Stimulated activated CD8-positive, alpha-beta memory T cell treated with anti-CD3 and anti-CD28 coated beads, Interleukin-15, amount 100 ng/mL, for 1 hour (primary cell): ENCODE measurements at regions not wholly inside any gene's neighbourhood (a gene's known extent, or its start where the extent isn't known, plus 50 kb on each side); places are given as distances from the start of the nearest gene placed in this dataset.

Source experiments
- DNase-seq: peaks from one replicate; pipeline ENCODE4 v3.0.0-alpha.2; 2020; ENCODE audit warnings: low read depth

- DNase-seq, result no peak
These were observed 589.7 kb upstream of the KIRREL3 start for GRCh38 chr11:127590314-127590713.

- DNase-seq, result no peak
These were observed 587.9 kb upstream of the KIRREL3 start for GRCh38 chr11:127588431-127588830.

GRCh38 chr11:127587511-127587910, 586.9 kb upstream of the KIRREL3 start:
- no peak for DNase-seq

GRCh38 chr11:127576210-127576609, 575.6 kb upstream of the KIRREL3 start:
- no peak for DNase-seq

GRCh38 chr11:127574478-127574877, 573.9 kb upstream of the KIRREL3 start:
- no peak for DNase-seq

- no peak for DNase-seq
These were observed 568.3 kb upstream of the KIRREL3 start for GRCh38 chr11:127568891-127569290.

- DNase-seq, result no peak
These were observed 566.8 kb upstream of the KIRREL3 start for GRCh38 chr11:127567237-127567932.

GRCh38 chr11:127564810-127565209, 564.2 kb upstream of the KIRREL3 start:
- DNase-seq, result no peak

- no peak for DNase-seq
These were observed 559.4 kb upstream of the KIRREL3 start for GRCh38 chr11:127559978-127560377.

GRCh38 chr11:127552446-127552845, 551.9 kb upstream of the KIRREL3 start:
- DNase-seq, result no peak

GRCh38 chr11:127531167-127531566, 530.6 kb upstream of the KIRREL3 start:
- DNase-seq, result no peak

GRCh38 chr11:127528297-127528696, 527.7 kb upstream of the KIRREL3 start:
- no peak for DNase-seq

- DNase-seq, result no peak
These were observed 524.0 kb upstream of the KIRREL3 start for GRCh38 chr11:127524618-127525017.

- DNase-seq, result no peak
These were observed 520.8 kb upstream of the KIRREL3 start for GRCh38 chr11:127521413-127521812.

- no peak for DNase-seq
These were observed 507.3 kb upstream of the KIRREL3 start for GRCh38 chr11:127507851-127508250.

- DNase-seq, result no peak
These were observed 506.1 kb upstream of the KIRREL3 start for GRCh38 chr11:127506647-127507046.

- no peak for DNase-seq
These were observed 505.6 kb upstream of the KIRREL3 start for GRCh38 chr11:127506126-127506525.

GRCh38 chr11:127496165-127496564, 495.6 kb upstream of the KIRREL3 start:
- no peak for DNase-seq

GRCh38 chr11:127493330-127494022, 492.9 kb upstream of the KIRREL3 start:
- no peak for DNase-seq

- no peak for DNase-seq
These were observed 491.5 kb upstream of the KIRREL3 start for GRCh38 chr11:127492029-127492428.

- no peak for DNase-seq
These were observed 491.0 kb upstream of the KIRREL3 start for GRCh38 chr11:127491589-127491988.

- DNase-seq, result no peak
These were observed 490.3 kb upstream of the KIRREL3 start for GRCh38 chr11:127490896-127491295.

GRCh38 chr11:127485541-127485940, 485.0 kb upstream of the KIRREL3 start:
- DNase-seq, result no peak

- no peak for DNase-seq
These were observed 480.8 kb upstream of the KIRREL3 start for GRCh38 chr11:127481391-127481790.
